ENCODE measurements at regions not wholly inside any gene's neighbourhood (a gene's known extent, or its start where the extent isn't known, plus 50 kb on each side); places are given as distances from the start of the nearest gene placed in this dataset.

DNA sequence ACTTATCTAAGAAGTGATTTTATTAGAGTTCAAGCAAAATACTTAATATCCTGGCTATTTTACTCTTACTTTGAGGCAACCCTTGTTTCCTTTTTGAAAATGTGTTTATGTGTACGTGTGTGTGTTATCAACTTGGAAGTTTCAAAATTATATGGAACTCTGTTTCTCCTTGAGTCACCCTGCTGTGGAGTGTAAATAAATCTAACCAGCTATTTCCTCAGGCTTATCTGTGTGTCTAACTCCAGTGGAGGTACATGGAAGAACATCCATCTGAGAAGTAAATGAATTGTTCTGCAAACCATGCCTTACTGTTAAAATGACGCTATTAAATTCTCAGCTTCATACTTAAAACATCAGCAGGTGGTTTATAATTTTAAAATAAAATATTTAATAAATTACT is 583.4 kb upstream of the SLITRK5 start:
- Histone ChIP-seq H3K79me2 (ENCODE audit: insufficient read depth, low read length) (no peaks in the 10 kb centered on the region), H3K4me1 (ENCODE audit: insufficient read depth, low read length) (no peaks in the 10 kb centered on the region), H2AK5ac (ENCODE audit: insufficient read length, low read length) (no peak overlapping the region)

More for the DNA sequence above, 583.4 kb upstream of the SLITRK5 start:
- H3K23ac ChIP-seq (ENCODE audit: insufficient read length, low read depth, low read length) = no peak overlapping the region
- no peak overlapping the region for H3K9ac ChIP-seq (ENCODE audit: extremely low read depth, insufficient read length, low read length)
- no peaks in the 10 kb centered on the region for H3K27me3 Mint-ChIP-seq (ENCODE audit: low read depth)
- H2AFZ ChIP-seq (ENCODE audit: low read length) = no peak overlapping the region
- H3K27ac Mint-ChIP-seq = no peak overlapping the region
- H3K23me2 ChIP-seq (ENCODE audit: insufficient read length, low read depth, low read length, poor library complexity, severe bottlenecking) = no peaks in the 10 kb centered on the region
- H3K4ac ChIP-seq (ENCODE audit: low read depth, low read length) = no peak overlapping the region
- no peak overlapping the region for H3K27ac ChIP-seq (ENCODE audit: insufficient read length, low read depth, low read length)
- no peak overlapping the region for H3K4me2 ChIP-seq (ENCODE audit: insufficient read depth, insufficient read length, low read length)
- no peaks in the 10 kb centered on the region for H3K4me1 Mint-ChIP-seq
- no CpG with 5 or more reads among the region's 2 CpGs for WGBS (ENCODE audit: extremely low coverage, insufficient read length, low lambda C conversion rate)
- H3K14ac ChIP-seq (ENCODE audit: insufficient read depth, low read length) = no peak overlapping the region
- H2BK20ac ChIP-seq (ENCODE audit: low read depth, low read length, poor library complexity, severe bottlenecking) = no peak overlapping the region
- TF ChIP-seq, protein P1, sequence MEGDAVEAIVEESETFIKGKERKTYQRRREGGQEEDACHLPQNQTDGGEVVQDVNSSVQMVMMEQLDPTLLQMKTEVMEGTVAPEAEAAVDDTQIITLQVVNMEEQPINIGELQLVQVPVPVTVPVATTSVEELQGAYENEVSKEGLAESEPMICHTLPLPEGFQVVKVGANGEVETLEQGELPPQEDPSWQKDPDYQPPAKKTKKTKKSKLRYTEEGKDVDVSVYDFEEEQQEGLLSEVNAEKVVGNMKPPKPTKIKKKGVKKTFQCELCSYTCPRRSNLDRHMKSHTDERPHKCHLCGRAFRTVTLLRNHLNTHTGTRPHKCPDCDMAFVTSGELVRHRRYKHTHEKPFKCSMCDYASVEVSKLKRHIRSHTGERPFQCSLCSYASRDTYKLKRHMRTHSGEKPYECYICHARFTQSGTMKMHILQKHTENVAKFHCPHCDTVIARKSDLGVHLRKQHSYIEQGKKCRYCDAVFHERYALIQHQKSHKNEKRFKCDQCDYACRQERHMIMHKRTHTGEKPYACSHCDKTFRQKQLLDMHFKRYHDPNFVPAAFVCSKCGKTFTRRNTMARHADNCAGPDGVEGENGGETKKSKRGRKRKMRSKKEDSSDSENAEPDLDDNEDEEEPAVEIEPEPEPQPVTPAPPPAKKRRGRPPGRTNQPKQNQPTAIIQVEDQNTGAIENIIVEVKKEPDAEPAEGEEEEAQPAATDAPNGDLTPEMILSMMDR (conservative IDR thresholded peaks at IDR 0.05) = no peak
- H4K8ac ChIP-seq (replicated peaks; ENCODE audit: insufficient read length, low read depth, low read length) = no peak overlapping the region
- no peaks in the 10 kb centered on the region for H3K36me3 Mint-ChIP-seq (ENCODE audit: insufficient read depth in 1 of 3, low read depth in 3 of 3)
- H3K18ac ChIP-seq (ENCODE audit: insufficient read length, low read depth, low read length) = no peak overlapping the region
- H3K4me3 Mint-ChIP-seq = no peak overlapping the region
- no peak overlapping the region for H2BK5ac ChIP-seq (ENCODE audit: insufficient read length, low read length)
- H3T11ph ChIP-seq (ENCODE audit: low read length) = no peak overlapping the region
- H3K9me3 ChIP-seq (ENCODE audit: control insufficient read depth, low read depth, low read length) = no peaks in the 10 kb centered on the region
- no peak overlapping the region for H4K91ac ChIP-seq (ENCODE audit: insufficient read length, low read depth, low read length)
- H3K79me1 ChIP-seq (ENCODE audit: insufficient read depth, low read depth, low read length, poor library complexity, severe bottlenecking) = no peaks in the 10 kb centered on the region
- no peak for DNase-seq
- no peak overlapping the region for H2BK12ac ChIP-seq (ENCODE audit: insufficient read length, low read depth, low read length)
- no peaks in the 10 kb centered on the region for H3K27me3 ChIP-seq (ENCODE audit: insufficient read depth, low read length)
- no peak overlapping the region for H2BK120ac ChIP-seq (ENCODE audit: low read depth, low read length, poor library complexity, severe bottlenecking)
- no peaks in the 10 kb centered on the region for H4K20me1 ChIP-seq (ENCODE audit: control insufficient read depth, insufficient read depth, insufficient read length)
- no peak overlapping the region for H2BK15ac ChIP-seq (ENCODE audit: low read depth, low read length)
- H3K56ac ChIP-seq (ENCODE audit: insufficient read length, low read depth, low read length) = no peak overlapping the region
- H4K5ac ChIP-seq (ENCODE audit: insufficient read length, low read depth, low read length) = no peak overlapping the region
- no peaks in the 10 kb centered on the region for H3K9me3 Mint-ChIP-seq

All from H9 (cell line).